ENCODE measurements at regions not wholly inside any gene's neighbourhood (a gene's known extent, or its start where the extent isn't known, plus 50 kb on each side); places are given as distances from the start of the nearest gene placed in this dataset.
"Not testable (repeated sequence)": the region's sequence is repeated elsewhere in the genome, so short reads cannot be mapped to it uniquely, and the experiment has no call there.

DNA sequence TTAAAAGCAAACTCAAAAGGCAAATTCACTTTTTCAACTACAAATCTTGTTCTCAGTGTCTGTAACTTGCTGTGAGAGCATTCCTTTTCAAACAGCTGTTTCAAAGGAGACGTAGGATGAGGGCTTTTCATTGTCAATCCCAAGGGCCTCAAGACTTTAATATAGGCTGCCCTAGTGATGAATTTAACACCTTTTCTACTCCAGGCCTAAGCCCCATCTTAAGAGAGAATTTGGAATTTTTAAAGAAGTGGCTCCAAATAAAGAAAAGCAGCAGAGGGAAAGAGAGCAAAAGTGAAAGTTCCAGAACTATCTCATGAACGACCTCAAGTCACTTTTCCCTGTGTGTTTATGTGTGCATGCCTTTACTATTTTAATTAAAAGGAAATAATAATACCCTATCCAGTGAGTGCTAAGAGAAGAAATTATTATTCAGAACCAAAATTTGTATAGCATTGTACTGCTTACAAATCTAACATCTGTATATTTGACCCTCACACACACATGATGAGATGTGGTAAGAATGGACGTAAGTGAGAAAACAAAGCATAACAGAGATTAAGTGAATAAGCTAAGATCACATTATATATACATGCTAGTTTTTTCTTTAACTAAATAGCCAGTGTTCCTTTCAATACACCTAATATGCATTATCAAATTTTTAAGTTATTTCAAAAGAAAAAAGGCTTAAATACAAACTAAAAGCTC lies 196.4 kb downstream of the VGLL3 start:
- DNase-seq (ENCODE audit: low spot score): no peak

DNA sequence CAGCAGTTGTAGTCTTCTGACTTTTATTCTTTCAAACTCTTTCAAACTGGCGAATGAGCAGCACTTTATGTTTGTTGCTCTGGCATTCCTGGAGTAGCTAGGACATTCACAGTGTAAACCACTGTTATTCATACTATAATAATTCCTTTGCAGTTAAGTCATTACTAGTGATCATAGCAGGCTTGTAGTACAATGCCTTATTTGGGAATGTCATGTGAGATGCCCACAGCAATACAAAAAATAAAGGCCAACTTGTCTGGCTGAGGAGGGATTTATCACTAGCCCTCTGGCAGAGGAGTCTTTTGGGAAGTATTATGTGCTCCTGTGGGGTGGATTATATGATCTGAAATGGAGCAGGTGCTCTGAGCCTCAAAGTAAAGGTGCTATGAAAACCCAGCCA lies 197.2 kb downstream of the VGLL3 start:
- DNase-seq (ENCODE audit: low spot score): no peak

DNA sequence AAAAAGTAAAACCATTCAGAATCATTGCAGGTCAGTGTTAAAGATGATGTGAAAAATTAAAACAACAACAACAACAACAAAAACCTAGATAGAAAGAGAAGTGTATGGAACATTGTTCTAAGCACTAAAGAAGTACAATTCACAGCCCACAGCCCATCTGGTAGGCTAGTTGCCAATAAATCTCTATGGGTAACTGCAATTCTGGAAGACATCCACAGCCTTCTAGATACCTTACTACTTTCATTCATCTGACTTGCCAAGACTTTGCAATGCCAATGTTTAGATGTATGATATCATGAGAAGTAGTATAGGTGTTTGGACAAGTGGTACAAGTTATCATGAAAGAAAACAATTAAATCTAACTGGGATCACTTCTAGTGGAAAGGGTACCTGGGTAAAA lies 198.6 kb downstream of the VGLL3 start:
- no peak for DNase-seq (ENCODE audit: low spot score)

DNA sequence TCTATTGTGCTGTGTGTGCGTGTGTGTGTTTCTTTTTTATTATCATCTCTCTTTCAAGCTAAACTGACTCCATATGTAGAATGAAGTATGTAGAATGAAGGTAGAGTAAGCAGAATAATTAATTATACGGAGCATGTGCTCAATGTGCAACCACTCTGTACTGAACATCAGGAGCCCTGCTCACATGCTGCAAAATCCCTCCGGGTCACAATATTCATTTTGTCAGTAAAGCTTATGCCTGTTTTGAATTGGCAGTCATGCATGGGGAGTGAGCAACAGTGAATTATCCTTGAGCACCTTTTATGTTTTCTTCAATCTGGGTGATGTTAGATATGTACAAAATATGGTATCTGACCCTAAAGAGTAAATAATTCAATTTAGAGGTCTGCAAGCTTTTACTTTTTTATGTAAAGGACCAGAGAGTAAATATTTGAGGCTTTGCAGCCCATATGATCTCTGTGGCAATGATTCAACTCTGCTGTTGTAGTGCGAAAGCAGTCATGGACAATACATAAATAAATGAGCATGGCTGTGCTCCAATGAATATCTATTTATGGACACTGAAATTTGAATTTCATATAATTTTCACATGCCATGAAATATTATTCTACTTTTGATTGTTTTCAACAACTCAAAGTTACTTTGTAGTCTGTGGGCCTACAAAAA lies 199.9 kb downstream of the VGLL3 start:
- DNase-seq (ENCODE audit: low spot score): no peak

DNA sequence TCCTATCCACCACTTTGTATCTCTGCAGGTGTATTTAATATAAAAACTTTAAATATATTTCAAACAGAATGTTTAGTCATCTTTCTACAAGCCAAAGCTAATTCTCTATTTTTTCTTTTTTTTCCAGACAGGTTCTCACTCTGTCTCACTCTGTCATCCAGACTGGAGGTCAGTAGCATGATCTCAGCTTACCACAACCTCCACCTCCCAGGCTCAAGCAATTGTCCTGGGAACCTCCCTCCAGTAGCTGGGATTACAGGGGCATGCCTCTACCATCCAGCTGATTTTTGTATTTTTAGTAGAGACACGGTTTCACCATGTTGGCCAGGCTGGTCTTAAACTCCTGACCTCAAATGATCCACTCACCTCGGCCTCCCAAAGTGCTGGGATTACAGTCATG lies 202.6 kb downstream of the VGLL3 start:
- no peak for DNase-seq (ENCODE audit: low spot score)

DNA sequence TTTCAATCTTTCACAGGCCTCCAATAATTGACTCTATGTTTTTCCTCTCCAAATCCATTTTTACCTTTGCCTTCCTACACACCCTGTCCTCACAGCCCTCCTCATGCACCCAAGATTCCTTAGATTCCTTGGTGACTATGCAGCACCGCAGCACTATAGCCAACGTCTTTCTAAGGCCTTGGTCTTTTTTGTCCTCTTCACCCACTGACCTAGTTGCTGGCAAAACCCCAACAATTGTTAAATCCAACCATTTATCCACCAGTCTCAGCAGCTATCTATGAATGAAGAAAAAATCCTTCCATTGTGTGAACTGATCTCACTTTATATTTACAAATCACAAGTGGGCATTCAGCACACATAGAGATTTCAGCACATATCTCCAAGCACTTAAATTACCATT lies 203.9 kb downstream of the VGLL3 start:
- DNase-seq (ENCODE audit: low spot score): no peak

DNA sequence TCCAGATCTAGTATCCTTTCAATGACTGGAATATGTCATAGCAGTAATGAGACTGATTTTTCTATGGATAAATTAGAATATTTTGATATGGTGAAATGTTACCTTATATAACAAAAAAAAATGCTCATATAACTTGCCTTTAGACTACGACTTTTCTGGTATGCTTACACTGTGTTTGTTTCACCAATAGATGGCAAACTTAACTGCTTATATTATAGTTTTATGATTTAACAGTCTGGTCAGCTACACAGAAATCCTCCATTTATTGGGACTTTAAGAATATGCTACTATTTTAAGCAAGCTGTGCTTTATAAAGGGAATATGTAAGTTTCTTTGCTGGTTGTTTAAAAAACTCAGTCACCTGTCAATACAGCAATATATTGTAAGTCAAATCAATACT lies 205.6 kb downstream of the VGLL3 start:
- DNase-seq (ENCODE audit: low spot score): no peak

DNA sequence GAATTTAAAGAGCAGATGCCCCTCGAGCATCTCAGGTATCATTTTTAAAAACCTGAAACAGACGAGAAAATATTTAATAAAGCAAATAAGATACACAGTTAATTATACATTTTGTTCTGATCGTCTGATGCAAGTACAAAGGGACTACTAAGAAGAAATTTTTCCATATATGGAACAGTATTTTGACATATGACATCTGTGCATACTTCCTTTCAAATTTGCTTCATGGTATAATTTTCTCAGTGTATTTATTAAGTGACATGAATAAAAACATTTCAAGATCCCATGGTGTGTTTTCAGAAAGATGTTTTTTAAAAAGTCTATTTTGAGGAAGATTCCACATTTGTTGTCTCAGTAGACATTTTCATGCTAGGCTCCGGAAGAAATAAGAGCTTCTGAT lies 208.1 kb downstream of the VGLL3 start:
- DNase-seq (ENCODE audit: low spot score): no peak

DNA sequence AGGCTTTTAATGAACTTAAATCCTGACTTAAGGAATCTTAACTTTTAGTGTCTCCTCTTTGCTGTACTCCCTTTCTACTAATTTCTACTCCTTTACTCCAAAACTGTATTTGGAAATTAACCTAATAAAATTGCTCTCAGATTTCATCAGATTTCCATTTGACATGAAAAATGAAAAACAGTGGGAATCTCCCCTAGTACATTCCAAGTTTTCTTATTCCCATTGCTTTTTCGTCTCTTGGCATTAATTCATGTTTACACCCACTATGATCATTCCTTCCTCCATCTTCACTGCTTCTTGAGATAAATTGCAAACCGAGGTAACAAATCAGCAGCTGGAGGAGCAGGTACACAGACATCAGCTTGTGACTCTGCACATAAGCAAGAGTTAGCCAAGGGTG lies 208.7 kb downstream of the VGLL3 start:
- no peak for DNase-seq (ENCODE audit: low spot score)

DNA sequence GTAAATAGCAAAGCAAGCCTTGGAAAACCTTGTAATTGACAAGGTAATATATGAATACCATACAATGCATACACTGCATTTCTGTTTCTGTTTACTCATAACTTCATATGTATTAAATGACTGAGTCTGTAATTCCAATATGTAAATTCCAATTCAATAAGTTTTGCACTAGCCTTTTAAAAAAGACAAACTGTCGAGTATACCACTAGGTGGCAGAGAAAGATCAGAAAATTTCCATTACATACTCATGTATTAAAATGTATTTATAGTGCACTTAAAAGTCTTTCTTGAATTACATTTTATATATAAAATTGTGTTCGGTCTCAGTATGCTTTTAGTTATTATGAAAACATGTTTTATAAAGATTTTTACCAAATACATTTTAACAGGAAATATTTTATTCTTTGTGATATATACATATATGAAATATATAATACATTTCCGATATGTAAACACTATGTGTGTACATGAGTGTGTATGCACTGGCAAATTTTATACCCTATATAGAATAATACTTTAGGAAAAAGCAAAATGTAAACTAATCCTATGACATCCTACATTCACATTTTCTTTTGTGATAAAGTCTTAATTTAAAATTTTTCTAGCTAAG lies 216.8 kb downstream of the VGLL3 start:
- DNase-seq (ENCODE audit: low spot score): no peak

DNA sequence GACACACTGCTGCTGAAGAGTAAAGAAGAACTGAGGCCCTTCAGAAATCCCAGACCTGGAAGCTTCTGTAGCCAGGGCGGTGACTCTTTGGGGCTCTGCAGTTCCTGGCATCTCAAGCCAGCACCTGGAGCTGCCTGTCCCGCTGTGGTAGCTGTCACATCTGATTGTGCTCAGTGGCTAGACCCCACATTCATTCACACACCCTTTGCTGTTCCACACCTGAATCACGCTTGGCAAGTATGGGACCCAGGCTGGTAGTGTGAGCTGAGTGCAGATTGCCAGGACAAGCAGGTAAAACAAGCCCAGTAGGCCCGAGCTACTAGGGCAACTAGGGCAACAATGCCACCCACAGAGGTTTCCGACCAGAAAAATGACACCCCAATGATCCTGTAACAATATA lies 218.2 kb downstream of the VGLL3 start:
- no peak for DNase-seq (ENCODE audit: low spot score)

DNA sequence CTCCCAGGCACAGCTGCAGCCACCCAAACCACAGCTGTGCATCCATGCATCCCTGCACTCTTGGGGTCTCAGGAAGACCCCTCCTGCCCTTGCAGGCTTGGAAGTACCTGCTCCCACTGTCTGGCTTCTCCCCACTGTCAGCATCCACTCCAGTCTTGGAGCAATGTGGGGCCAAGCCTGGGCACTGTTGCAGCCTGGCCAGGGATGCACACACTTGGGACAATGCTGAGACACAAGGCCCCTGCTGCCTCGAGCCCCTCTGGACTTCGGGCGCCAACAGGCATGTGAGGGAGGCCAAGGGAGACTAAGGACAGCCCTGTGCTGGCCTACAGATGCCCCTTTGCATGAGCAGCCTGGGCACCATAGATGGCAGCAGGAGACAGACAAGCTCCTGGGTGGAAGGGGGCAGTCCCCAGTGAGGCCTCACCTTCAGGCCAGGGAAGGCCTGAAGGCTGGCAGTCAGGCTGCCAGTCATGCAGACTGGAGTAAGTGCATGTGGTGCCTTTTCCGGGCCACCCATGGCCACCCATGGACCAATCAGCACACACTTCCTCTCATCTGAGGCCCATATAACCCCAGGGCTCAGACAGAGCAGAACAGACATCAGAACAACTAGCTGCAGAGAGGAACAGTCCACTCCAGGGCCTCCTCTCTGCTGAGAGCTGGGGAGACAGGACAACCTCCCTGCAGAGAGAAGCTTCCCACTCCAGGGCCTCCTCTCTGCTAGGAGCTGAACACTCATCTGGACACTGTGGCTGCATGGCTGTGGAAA lies 219.0 kb downstream of the VGLL3 start:
- DNase-seq (ENCODE audit: low spot score): no peak

DNA sequence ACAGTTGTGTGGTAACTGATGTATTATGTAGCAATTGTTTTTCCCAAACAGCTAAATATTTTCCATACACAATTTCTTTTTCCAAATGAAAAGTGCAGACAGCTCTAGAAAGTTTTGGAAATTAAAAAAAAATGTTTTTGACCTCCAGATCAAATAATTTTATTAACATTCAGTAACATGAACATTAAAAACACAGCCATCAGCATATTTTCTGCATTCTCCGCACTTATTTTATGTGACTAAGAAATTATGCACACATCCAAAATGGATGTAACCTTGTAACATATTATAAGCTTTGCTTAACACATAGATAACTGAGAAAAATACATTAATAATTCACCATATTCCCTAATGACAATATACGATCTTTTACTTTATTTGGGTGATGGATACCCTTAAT lies 224.6 kb downstream of the VGLL3 start:
- DNase-seq (ENCODE audit: low spot score): no peak

DNA sequence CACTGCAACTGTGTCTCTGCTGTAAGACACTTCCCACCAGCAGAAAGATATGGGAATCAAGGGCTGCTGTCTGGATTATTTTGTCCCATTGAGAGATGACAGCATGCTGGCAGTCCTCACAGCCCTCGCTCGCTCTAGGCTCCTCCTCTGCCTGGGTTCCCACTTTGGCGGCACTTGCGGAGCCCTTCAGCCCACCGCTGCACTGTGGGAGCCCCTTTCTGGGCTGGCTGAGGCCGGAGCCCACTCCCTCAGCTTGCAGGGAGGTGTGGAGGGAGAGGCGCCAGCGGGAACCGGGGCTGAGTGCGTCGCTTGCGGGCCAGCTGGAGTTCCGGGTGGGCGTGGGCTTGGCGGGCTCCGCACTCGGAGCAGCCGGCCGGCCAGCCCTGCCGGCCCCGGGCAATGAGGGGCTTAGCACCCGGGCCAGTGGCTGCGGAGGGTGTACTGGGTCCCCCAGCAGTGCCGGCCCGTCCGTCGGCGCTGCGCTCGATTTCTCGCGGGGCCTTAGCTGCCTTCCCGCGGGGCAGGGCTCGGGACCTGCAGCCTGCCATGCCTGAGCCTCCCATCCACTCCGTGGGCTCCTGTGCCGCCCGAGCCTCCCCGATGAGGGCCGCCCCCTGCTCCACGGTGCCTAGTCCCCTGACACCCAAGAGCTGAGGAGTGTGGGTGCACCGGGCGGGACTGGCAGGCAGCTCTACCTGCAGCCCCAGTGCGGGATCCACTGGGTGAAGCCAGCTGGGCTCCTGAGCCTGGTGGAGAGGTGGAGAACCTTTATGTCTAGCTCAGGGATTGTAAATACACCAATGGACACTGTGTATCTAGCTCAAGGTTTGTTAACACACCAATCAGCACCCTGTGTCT lies 233.4 kb downstream of the VGLL3 start:
- not testable (repeated sequence) for DNase-seq (ENCODE audit: low spot score)

DNA sequence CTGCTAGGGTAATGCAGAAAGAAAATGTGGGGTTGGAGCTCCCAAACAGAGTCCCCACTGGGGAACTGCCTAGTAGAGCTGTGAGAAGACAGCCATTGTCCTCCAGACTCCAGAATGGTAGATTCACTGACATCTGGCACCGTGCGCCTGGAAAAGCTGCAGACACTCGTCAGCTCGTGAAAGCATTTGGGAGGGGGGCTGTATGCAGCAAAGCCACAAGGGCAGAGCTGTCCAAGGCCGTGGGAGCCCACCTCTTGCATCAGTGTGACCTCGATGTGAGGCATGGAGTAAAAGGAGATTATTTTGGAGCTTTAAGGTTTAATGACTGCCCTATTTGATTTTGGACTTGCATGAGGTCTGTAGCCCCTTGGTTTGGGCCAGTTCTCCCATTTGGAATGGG lies 242.9 kb downstream of the VGLL3 start:
- no peak for DNase-seq (ENCODE audit: low spot score)

DNA sequence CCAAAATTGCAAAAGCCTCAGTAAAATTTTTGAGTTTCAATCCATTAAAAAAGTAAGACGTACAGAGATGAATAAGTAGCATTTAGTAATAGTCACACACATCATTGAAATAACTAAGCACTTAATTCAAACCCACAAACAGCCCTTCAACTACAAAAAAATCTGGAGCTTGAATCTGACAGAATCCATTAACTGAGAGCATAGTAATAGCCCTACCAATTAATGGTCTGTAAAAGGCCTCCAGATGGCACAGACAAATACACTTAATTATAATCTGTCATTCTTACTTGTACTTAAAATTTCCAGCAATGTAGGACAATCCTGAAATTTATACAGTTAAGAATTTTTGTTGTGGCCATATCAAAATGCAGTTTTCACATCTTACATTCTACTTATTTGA lies 246.9 kb downstream of the VGLL3 start:
- no peak for DNase-seq (ENCODE audit: low spot score)

DNA sequence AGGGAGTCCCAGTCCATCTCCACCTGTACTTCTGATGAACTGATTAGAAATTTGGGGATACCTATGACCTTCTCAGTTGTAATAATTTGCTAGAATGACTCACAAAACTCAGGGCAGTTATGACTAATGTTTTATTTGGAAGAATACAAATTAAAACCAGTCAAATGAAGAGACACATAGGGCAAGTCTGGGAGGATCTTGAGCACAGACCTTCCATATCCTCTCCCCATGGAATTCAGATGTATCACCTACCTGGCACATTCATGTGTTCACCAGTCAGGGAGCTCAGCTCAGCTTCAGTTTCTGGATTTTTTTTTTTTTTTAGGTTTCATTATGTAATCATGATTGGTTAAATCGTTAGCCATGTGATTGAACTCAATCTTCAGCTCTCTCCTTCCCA lies 247.7 kb downstream of the VGLL3 start:
- DNase-seq (ENCODE audit: low spot score): no peak

DNA sequence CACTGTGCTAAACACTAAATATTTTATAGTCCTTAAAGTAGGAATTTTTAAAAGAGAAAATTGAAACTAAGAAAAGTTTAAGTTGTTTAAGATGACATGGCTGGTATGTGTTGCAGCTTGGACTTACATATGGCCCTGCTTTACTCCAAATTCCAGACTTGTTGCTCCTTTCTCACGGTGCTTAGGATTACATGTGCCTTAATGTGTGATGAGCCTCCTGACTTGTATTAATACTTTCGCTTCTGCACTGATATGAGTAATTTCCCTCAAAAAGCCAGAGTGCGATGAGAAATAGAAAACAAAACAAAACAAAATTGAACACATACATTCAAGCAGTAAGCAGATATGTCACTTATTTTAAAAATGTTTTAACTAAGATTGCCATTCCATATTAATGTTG lies 250.2 kb downstream of the VGLL3 start:
- no peak for DNase-seq (ENCODE audit: low spot score)

DNA sequence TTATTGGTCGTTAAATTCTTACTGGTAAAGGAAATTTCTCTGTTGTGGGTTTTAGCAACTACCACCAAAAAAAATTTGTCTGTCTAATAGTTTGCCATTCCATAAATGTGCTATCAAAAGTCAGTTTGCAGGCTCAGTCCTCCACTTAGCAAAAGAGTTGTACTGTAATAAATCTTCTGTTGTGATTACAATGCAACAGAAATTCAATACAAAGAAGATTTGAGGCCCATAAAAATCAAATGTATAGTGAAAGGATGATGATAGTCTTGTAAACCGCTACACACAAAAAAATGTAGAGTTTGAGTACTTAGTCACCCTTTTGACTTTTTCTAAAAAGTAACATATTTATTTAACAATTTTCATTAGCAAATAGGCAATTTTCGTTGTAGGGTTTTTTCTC lies 251.7 kb downstream of the VGLL3 start:
- DNase-seq (ENCODE audit: low spot score): no peak

DNA sequence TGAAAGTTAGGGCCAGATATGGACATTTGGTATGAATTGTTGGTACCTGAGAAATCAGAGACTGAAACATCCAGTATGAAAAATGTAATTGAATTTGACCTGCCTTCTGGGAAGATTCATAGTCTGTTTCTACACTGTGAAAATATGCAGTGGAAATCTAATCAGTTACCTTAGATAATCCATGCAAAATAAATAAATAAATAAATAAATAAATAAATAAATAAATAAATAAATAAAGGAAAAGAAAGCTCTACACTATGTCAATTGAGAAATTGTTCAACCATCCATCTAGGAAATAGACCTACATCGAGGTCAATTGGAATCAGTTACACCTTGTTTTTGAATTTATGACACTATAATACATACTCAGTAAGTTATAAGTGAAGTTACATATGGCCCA lies 252.3 kb downstream of the VGLL3 start:
- DNase-seq (ENCODE audit: low spot score): no peak

DNA sequence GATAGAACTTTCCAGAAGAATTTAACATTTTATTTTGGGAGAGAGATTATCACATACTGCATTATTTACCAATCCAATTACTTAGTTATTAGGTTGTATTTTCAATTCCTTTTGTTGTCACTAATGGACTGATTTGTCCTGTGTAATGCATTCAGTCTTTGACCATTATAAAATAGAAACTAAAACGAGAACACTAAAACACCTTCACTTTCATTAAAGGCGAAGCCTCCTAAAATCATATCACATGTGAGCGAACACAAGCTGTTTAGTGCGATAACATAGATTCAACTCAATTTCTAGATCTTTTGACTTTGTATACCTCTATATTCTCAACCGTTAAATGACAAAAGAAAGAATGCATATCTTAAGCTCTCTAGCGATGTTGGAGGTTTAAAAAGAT lies 253.4 kb downstream of the VGLL3 start:
- no peak for DNase-seq (ENCODE audit: low spot score)

DNA sequence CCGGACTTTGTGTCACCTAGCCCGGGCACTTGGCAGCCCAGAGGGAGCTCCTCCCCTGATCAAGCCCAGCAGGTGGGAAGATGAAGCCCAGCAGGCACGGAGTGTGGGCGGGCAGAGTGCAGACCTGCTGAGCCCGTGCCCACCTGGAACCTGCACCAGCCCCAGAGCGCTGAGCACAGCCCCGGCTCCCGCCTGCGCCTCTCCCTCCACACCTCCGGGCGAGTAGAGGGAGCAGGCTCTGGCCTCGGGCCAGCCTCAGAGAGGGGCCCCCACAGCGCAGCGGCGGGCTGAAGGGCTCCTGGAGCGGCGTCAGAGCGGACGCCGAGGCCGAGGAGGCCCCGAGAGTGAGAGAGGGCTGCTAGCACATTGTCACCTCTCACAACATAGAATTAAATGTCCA lies 257.7 kb downstream of the VGLL3 start:
- no peak for DNase-seq (ENCODE audit: low spot score)

Data from hematopoietic multipotent progenitor cell treated with erythropoietin and hydrocortisone succinate and interleukin-3 and kit ligand, for 17 days (in vitro differentiated cells).